Activated CD4-positive, alpha-beta memory T cell treated with anti-CD3 and anti-CD28 coated beads for 36 hours (primary cell): ENCODE measurements at regions not wholly inside any gene's neighbourhood (a gene's known extent, or its start where the extent isn't known, plus 50 kb on each side); places are given as distances from the start of the nearest gene placed in this dataset.

Source experiments
- CTCF ChIA-PET: fragments of 350-600 bp; sonication (Branson Sonifier 250); formaldehyde crosslinking; loops from one replicate; lab custom pipeline; 2021; ENCODE audit warnings: antibody characterized with exemption, inconsistent platforms; lab: Charles Lee
- POLR2A ChIA-PET: fragments of 350-600 bp; sonication (Branson Sonifier 250); formaldehyde crosslinking; loops from one replicate; lab custom pipeline; 2021; ENCODE audit warnings: antibody characterized with exemption; lab: Charles Lee
- DNase-seq: peaks from one replicate; pipeline ENCODE4 v3.0.0-alpha.2; 2020
- H3K27ac Mint-ChIP-seq: one replicate; pipeline ENCODE4 v1.8.0; 2021; ENCODE audit warnings: mixed read lengths
- H3K27me3 Mint-ChIP-seq: one replicate; pipeline ENCODE4 v1.8.0; 2021; ENCODE audit warnings: mixed read lengths
- H3K36me3 Mint-ChIP-seq: one replicate; pipeline ENCODE4 v1.8.0; 2021; ENCODE audit warnings: mixed read lengths
- H3K4me1 Mint-ChIP-seq: one replicate; pipeline ENCODE4 v1.8.0; 2021; ENCODE audit warnings: low read depth, mixed read lengths
- H3K4me3 Mint-ChIP-seq: one replicate; pipeline ENCODE4 v1.8.0; 2021; ENCODE audit warnings: mild to moderate bottlenecking, mixed read lengths
- H3K9me3 Mint-ChIP-seq: one replicate; pipeline ENCODE4 v1.8.0; 2021; ENCODE audit warnings: mixed read lengths
- intact Hi-C: fragments of 100-400 bp; cut with micrococcal nuclease; formaldehyde crosslinking; loops from one replicate; pipeline ENCODE4 v1.15.1; 2023

- intact Hi-C loops = no loop called here
- H3K9me3 Mint-ChIP-seq = peaks cover 28% of the 10 kb centered on the region
- POLR2A ChIA-PET = no interaction called here
- DNase-seq = no peak
- CTCF ChIA-PET = no interaction called here
- H3K4me1 Mint-ChIP-seq = no peaks in the 10 kb centered on the region
- H3K36me3 Mint-ChIP-seq = no peaks in the 10 kb centered on the region
- H3K27me3 Mint-ChIP-seq = no peaks in the 10 kb centered on the region
- H3K27ac Mint-ChIP-seq = no peak overlapping the region
- H3K4me3 Mint-ChIP-seq = no peak overlapping the region
Observed at GRCh38 chr18:28626756-28627155, 449.8 kb upstream of the CDH2 start.

DNA sequence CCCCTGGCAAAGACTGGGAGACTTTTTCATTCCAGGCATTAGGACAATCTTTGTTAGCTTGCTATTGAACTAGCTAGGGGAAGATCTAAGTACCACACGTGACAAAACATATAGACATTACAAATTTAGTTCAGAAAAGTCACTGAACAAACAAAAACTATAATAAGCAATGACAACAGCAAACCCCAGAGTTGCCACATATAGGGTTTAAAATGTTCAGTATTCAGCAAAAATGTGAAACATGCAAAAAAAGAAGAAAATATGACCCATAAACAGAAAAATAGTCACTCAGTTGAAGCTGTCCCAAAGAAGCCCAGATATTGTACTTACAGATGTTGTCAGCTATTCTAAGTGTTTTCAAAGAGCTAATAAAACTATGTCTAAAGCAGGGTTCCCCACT is 431.1 kb upstream of the CDH2 start:
- DNase-seq = no peak
- no peaks in the 10 kb centered on the region for H3K36me3 Mint-ChIP-seq
- H3K9me3 Mint-ChIP-seq = peaks cover 7% of the 10 kb centered on the region
- intact Hi-C loops = no loop called here
- no peaks in the 10 kb centered on the region for H3K27me3 Mint-ChIP-seq
- H3K4me1 Mint-ChIP-seq = no peaks in the 10 kb centered on the region
- ChIA-PET POLR2A (no interaction called here), CTCF (no interaction called here)
- H3K4me3 Mint-ChIP-seq = no peak overlapping the region
- H3K27ac Mint-ChIP-seq = no peak overlapping the region

- Mint-ChIP-seq H3K36me3 (no peaks in the 10 kb centered on the region), H3K4me3 (no peak overlapping the region), H3K27ac (no peak overlapping the region), H3K27me3 (no peaks in the 10 kb centered on the region), H3K9me3 (peaks cover 12% of the 10 kb centered on the region), H3K4me1 (no peaks in the 10 kb centered on the region)
- ChIA-PET POLR2A (no interaction called here), CTCF (no interaction called here)
- no peak for DNase-seq
- intact Hi-C loops = no loop called here
Observed at GRCh38 chr18:28606686-28607085, 429.8 kb upstream of the CDH2 start.

GRCh38 chr18:28602391-28602790 is 425.5 kb upstream of the CDH2 start:
- no peaks in the 10 kb centered on the region for H3K36me3 Mint-ChIP-seq
- H3K9me3 Mint-ChIP-seq = peaks cover 18% of the 10 kb centered on the region
- no peaks in the 10 kb centered on the region for H3K27me3 Mint-ChIP-seq
- intact Hi-C loops = no loop called here
- no peaks in the 10 kb centered on the region for H3K4me1 Mint-ChIP-seq
- DNase-seq = no peak
- ChIA-PET POLR2A (no interaction called here), CTCF (no interaction called here)
- no peak overlapping the region for H3K27ac Mint-ChIP-seq
- no peak overlapping the region for H3K4me3 Mint-ChIP-seq

DNA sequence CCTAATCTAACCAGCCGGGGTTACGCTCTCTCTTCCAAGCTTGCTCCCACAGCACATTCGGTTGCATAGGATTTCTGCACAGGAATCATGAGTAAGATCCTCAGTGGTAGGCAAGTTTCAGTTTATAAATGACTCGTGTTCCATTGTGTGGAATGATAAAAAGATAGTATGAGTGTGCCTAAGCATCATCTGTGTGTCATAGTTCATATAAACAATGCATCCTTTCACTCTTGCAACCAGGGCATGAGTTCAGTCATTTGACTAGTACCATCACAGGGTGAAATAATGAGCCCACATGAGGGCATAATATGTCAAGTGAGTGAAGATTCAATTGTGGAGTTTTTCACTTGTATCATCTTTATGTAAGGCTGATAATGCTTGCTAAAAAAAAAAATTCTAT is 417.1 kb upstream of the CDH2 start:
- ChIA-PET CTCF (no interaction called here), POLR2A (no interaction called here)
- DNase-seq = no peak
- no peaks in the 10 kb centered on the region for H3K36me3 Mint-ChIP-seq
- intact Hi-C loops = loop anchor here (10.0 kb wide), 1 partner anchor 51 kb away; no protein-coding TSS in a partner anchor
- no peak overlapping the region for H3K4me3 Mint-ChIP-seq
- peaks cover 6% of the 10 kb centered on the region for H3K9me3 Mint-ChIP-seq
- no peak overlapping the region for H3K27ac Mint-ChIP-seq
- H3K4me1 Mint-ChIP-seq = no peaks in the 10 kb centered on the region
- no peaks in the 10 kb centered on the region for H3K27me3 Mint-ChIP-seq

- ChIA-PET CTCF (no interaction called here), POLR2A (no interaction called here)
- Mint-ChIP-seq H3K27me3 (no peaks in the 10 kb centered on the region), H3K4me1 (no peaks in the 10 kb centered on the region), H3K4me3 (no peak overlapping the region), H3K27ac (no peak overlapping the region), H3K9me3 (peaks cover 15% of the 10 kb centered on the region), H3K36me3 (no peaks in the 10 kb centered on the region)
- intact Hi-C loops = no loop called here
- DNase-seq = no peak
Observed at GRCh38 chr18:28588884-28589549, 412.1 kb upstream of the CDH2 start.

- ChIA-PET CTCF (no interaction called here), POLR2A (no interaction called here)
- no peaks in the 10 kb centered on the region for H3K4me1 Mint-ChIP-seq
- no peak overlapping the region for H3K27ac Mint-ChIP-seq
- H3K27me3 Mint-ChIP-seq = no peaks in the 10 kb centered on the region
- H3K36me3 Mint-ChIP-seq = no peaks in the 10 kb centered on the region
- H3K4me3 Mint-ChIP-seq = no peak overlapping the region
- peaks cover 12% of the 10 kb centered on the region for H3K9me3 Mint-ChIP-seq
- intact Hi-C loops = no loop called here
- no peak for DNase-seq
Observed at GRCh38 chr18:28584731-28585130, 407.8 kb upstream of the CDH2 start.

- H3K36me3 Mint-ChIP-seq = no peaks in the 10 kb centered on the region
- no peaks in the 10 kb centered on the region for H3K27me3 Mint-ChIP-seq
- DNase-seq = no peak
- no peak overlapping the region for H3K27ac Mint-ChIP-seq
- POLR2A ChIA-PET = no interaction called here
- no peaks in the 10 kb centered on the region for H3K4me1 Mint-ChIP-seq
- CTCF ChIA-PET = no interaction called here
- intact Hi-C loops = no loop called here
- no peak overlapping the region for H3K4me3 Mint-ChIP-seq
- H3K9me3 Mint-ChIP-seq = peaks cover 18% of the 10 kb centered on the region
Observed at GRCh38 chr18:28582724-28583123, 405.8 kb upstream of the CDH2 start.

GRCh38 chr18:28581521-28582071 is 404.7 kb upstream of the CDH2 start:
- ChIA-PET CTCF (no interaction called here), POLR2A (no interaction called here)
- Mint-ChIP-seq H3K4me3 (no peak overlapping the region), H3K36me3 (no peaks in the 10 kb centered on the region), H3K27ac (no peak overlapping the region), H3K27me3 (no peaks in the 10 kb centered on the region), H3K4me1 (no peaks in the 10 kb centered on the region), H3K9me3 (peaks cover 18% of the 10 kb centered on the region)
- no peak for DNase-seq
- intact Hi-C loops = no loop called here

- Mint-ChIP-seq H3K27ac (no peak overlapping the region), H3K27me3 (no peaks in the 10 kb centered on the region), H3K9me3 (peaks cover 23% of the 10 kb centered on the region), H3K36me3 (no peaks in the 10 kb centered on the region), H3K4me3 (no peak overlapping the region), H3K4me1 (no peaks in the 10 kb centered on the region)
- no peak for DNase-seq
- intact Hi-C loops = no loop called here
- CTCF ChIA-PET = no interaction called here
- POLR2A ChIA-PET = no interaction called here
Observed at GRCh38 chr18:28576941-28577340, 400.0 kb upstream of the CDH2 start.

DNA sequence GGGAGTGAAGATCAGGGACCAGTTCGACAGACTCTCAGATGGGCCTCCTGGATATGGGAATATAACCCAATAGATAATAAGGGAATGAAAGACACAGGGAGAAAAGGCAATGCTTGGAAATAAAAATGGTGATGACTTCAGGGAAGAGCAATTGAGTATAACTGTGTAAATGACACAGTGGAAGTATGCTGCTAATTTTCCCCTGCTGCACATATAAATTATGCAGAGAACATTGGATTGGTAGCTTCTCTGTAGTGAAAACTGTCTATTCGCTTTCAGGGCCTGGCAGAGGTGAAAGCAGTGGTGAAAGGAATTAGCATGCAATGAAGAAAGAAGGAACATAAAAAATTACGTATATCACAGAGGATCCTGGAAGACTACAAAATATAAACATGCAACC is 398.2 kb upstream of the CDH2 start:
- Mint-ChIP-seq H3K4me1 (no peaks in the 10 kb centered on the region), H3K9me3 (peaks cover 26% of the 10 kb centered on the region), H3K36me3 (no peaks in the 10 kb centered on the region), H3K4me3 (no peak overlapping the region), H3K27ac (no peak overlapping the region), H3K27me3 (no peaks in the 10 kb centered on the region)
- intact Hi-C loops = no loop called here
- ChIA-PET CTCF (no interaction called here), POLR2A (no interaction called here)
- DNase-seq = no peak

- H3K27me3 Mint-ChIP-seq = no peaks in the 10 kb centered on the region
- CTCF ChIA-PET = interaction anchor here (0.7 kb wide), 1 partner anchor 11 kb away, joined by 3 read pairs; no protein-coding TSS in a partner anchor
- no peaks in the 10 kb centered on the region for H3K4me1 Mint-ChIP-seq
Observed at GRCh38 chr18:28574175-28574574, 397.2 kb upstream of the CDH2 start.

DNA sequence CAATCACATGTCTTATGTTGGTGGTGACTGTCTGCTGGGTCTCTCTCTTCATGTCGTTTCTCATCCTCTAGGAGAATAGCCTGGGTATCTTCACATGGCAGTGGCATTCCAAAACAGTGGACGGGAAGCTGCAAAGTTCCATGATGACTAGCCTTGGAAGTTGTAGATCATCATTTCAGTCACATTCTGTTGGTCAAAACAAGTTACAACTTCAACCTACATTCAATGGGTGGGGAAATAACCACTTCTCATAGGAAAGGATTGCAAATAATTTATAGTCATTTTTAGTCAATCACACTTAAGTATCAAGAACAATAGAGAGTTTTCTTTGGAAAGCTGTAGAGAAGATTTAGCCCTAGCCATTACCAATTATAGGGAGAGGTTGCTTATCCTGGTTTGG is 395.0 kb upstream of the CDH2 start:
- POLR2A ChIA-PET = no interaction called here
- no peaks in the 10 kb centered on the region for H3K4me1 Mint-ChIP-seq

More at GRCh38 chr18:28574175-28574574, 397.2 kb upstream of the CDH2 start:
- DNase-seq = no peak
- POLR2A ChIA-PET = no interaction called here
- no peaks in the 10 kb centered on the region for H3K36me3 Mint-ChIP-seq
- intact Hi-C loops = no loop called here
- no peak overlapping the region for H3K4me3 Mint-ChIP-seq
- H3K27ac Mint-ChIP-seq = no peak overlapping the region
- H3K9me3 Mint-ChIP-seq = peaks cover 19% of the 10 kb centered on the region

More for the DNA sequence above, 395.0 kb upstream of the CDH2 start:
- no peak overlapping the region for H3K27ac Mint-ChIP-seq
- CTCF ChIA-PET = no interaction called here
- DNase-seq = no peak
- no peaks in the 10 kb centered on the region for H3K27me3 Mint-ChIP-seq
- H3K4me3 Mint-ChIP-seq = no peak overlapping the region
- H3K9me3 Mint-ChIP-seq = peaks cover 19% of the 10 kb centered on the region
- H3K36me3 Mint-ChIP-seq = no peaks in the 10 kb centered on the region
- intact Hi-C loops = no loop called here
